ENCODE measurements at regions not wholly inside any gene's neighbourhood (a gene's known extent, or its start where the extent isn't known, plus 50 kb on each side); places are given as distances from the start of the nearest gene placed in this dataset.
A peak's percentile ranks its signal among the peaks of the same experiment; 100 is the strongest.

DNA sequence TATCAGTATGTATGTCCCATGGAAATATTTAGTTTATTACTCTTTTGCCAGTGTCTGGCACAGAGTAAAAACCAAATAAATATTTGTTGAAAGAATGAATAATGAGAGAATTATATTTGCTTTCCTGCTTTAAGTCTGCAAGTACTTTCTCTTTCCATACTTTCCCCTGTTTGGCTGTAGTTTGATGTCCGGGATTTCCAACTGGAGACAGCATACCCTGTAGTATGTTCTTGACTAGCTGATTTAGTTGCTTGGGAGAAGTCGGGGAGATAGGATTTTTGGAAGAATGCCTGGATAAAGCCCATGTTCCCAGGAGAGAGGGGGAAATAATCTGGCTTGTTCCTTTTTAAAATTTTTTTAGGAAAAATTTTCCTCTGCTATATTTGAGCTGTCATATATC lies 516.1 kb downstream of the CCSER2 start:
- no peak for TF ChIP-seq ZFX (IDR thresholded peaks at IDR 0.05; ENCODE audit: borderline replicate concordance)
- TF ChIP-seq, protein P1, sequence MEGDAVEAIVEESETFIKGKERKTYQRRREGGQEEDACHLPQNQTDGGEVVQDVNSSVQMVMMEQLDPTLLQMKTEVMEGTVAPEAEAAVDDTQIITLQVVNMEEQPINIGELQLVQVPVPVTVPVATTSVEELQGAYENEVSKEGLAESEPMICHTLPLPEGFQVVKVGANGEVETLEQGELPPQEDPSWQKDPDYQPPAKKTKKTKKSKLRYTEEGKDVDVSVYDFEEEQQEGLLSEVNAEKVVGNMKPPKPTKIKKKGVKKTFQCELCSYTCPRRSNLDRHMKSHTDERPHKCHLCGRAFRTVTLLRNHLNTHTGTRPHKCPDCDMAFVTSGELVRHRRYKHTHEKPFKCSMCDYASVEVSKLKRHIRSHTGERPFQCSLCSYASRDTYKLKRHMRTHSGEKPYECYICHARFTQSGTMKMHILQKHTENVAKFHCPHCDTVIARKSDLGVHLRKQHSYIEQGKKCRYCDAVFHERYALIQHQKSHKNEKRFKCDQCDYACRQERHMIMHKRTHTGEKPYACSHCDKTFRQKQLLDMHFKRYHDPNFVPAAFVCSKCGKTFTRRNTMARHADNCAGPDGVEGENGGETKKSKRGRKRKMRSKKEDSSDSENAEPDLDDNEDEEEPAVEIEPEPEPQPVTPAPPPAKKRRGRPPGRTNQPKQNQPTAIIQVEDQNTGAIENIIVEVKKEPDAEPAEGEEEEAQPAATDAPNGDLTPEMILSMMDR (IDR thresholded peaks at IDR 0.05) = no peak
- H3K27ac ChIP-seq = no peak overlapping the region

DNA sequence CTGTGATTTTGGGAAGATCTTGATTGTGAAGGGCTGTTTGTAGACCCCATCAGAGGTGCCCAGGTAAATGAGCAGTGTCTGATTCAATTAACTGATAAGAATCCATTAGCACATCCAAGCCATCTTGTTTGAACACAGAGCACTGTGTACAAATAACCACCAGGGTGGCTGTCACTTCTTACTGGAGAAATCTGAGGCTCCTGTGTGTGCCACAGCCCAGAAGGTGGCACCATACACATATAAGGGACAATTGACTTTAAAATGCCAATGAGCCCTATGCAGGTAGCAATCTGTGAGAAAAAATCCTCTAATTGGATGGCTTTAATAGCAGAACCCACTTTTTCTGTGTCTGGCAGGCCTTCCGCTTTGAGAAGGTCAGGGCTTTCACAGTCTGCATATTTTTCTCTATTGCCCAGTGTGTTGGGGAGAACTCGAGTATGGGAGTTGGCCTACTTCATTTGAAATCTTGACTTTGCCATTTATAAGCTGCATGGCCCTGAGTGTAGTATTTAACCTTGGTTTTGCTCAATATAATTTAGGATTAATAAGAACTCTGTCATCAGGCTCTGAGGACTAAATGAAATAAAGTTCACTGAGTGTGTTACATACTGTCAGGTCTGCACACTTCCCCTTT lies 517.4 kb downstream of the CCSER2 start:
- no peak overlapping the region for H3K27ac ChIP-seq
- TF ChIP-seq, protein P1 (IDR thresholded peaks at IDR 0.05) = peak; percentile 38
- TF ChIP-seq ZFX (IDR thresholded peaks at IDR 0.05; ENCODE audit: borderline replicate concordance) = no peak

- TF ChIP-seq, protein P1 (IDR thresholded peaks at IDR 0.05) = no peak
- no peak for TF ChIP-seq ZFX (IDR thresholded peaks at IDR 0.05; ENCODE audit: borderline replicate concordance)
Measured at GRCh38 chr10:84846658-84847316, 518.4 kb downstream of the CCSER2 start.

DNA sequence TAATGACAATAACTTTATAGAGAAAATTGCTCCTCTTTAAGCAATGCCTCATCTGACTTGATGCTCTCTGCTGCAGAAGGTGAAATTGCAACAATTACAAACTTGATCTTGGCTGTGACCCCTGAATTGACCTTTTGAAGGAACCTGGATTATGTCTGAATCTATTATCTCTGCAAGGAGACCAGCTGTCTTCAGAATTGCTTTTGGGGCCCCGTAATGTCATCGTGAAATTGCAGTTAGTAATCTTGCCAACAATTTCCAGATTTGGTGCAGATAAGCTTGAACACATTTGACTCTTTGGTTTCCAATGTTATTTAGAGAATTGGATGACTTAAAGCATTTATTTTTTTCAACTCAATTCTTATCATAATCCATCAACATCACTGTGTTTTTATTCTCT lies 520.6 kb downstream of the CCSER2 start:
- no peak for TF ChIP-seq ZFX (IDR thresholded peaks at IDR 0.05; ENCODE audit: borderline replicate concordance)
- TF ChIP-seq, protein P1 (IDR thresholded peaks at IDR 0.05) = no peak
- H3K27ac ChIP-seq = no peak overlapping the region

More at GRCh38 chr10:84846658-84847316, 518.4 kb downstream of the CCSER2 start:
- H3K27ac ChIP-seq = no peak overlapping the region

DNA sequence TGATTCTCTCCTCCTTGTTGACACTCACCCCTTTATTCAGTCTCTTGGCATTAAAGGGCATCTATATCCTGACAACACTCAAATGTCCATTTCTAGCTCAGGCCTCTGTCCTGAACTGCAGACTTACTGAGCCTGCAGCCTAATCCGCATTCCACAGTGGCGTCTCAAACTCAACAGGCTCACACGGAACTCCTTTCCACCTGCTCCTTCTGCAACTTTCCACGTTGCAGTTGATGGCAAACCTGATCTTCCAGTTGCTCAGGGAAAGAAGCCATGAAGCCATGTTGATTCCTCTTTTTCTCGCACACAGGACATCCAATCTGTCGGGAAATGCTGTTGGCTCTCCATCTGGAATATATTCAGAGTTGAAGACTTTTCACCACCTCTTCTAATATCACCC lies 522.4 kb downstream of the CCSER2 start:
- TF ChIP-seq, protein P1 (IDR thresholded peaks at IDR 0.05) = no peak
- no peak for TF ChIP-seq ZFX (IDR thresholded peaks at IDR 0.05; ENCODE audit: borderline replicate concordance)
- no peak overlapping the region for H3K27ac ChIP-seq

DNA sequence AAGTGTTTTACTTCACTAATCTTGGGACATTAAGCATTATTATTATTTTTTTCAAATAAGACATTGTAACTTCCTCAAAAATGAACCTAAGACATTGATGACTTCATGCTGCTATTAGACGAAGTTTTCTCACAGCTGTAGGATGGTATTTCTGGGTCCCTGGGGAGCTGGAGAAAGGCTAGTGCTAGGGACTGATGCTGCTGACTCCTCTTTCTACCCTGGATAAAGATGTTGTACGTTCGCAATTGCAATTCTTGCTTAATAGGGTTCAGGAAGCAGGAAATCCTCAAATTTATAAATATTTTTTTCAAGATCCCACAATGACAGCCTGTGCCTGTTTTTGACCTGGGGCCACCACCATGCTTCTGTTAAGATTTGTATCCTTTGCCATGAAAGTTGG lies 526.0 kb downstream of the CCSER2 start:
- H3K27ac ChIP-seq = no peak overlapping the region
- TF ChIP-seq, protein P1 (IDR thresholded peaks at IDR 0.05) = no peak
- TF ChIP-seq ZFX (IDR thresholded peaks at IDR 0.05; ENCODE audit: borderline replicate concordance) = no peak

DNA sequence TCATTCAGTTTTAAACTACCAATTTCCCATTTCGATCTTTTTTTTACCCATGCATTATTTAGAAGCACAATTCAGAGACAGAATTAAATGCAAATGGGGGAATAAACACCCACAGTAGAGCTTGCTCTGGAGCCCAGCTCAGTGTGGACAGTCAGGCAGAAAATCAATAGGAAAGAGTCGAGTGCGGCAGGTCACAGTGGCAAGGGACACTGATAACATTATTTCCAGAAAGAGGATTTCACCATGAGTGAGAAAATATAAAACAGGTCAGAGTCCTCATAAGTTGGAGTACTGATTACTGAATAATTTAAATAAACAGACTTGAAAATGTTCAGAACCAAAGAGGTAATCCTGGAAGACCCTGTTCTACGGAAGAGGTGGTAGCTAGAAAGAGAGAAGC lies 532.5 kb downstream of the CCSER2 start:
- no peak overlapping the region for H3K27ac ChIP-seq
- TF ChIP-seq ZFX (IDR thresholded peaks at IDR 0.05; ENCODE audit: borderline replicate concordance) = no peak
- TF ChIP-seq, protein P1 (IDR thresholded peaks at IDR 0.05) = no peak

All from 22Rv1 (cell line).